Choroid plexus epithelial cell (primary cell): ENCODE measurements at regions not wholly inside any gene's neighbourhood (a gene's known extent, or its start where the extent isn't known, plus 50 kb on each side); places are given as distances from the start of the nearest gene placed in this dataset.
A peak's percentile ranks its signal among the peaks of the same experiment; 100 is the strongest.

Source experiments
- DNase-seq: peaks from one replicate; pipeline ENCODE4 v3.0.0-alpha.2; 2010; ENCODE audit warnings: low read depth
- H3K4me3 ChIP-seq: 2 replicates; pipeline ENCODE4 v1.5.1; 2011; ENCODE audit warnings: low read depth, mild to moderate bottlenecking, control low read depth, low read length, moderate library complexity
- CTCF ChIP-seq: conservative IDR thresholded peaks from 2 replicates; pipeline ENCODE4 v1.5.1; 2011; ENCODE audit warnings: low read depth, mild to moderate bottlenecking, control low read depth, inconsistent platforms, low read length, moderate library complexity

DNA sequence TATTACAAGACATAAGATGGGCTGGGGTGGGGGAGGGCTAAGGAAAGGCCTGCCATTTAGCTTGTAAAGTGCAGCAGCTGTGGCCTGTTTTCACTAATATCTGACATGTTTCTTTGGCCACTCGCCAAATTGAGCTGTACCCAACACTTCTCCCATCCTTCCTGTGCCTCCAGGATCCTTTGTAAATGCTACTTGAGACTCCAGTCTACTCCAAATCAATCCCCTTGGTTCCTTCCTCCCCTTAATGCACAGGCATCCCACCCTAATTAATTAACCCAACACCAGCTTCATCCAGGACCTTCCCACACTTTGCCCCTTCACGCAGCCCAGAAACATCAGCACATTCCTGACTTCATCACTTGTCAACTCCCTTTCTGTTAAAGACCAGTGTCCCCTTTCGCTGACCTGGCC lies 55.0 kb upstream of the TCF21 start:
- peak; percentile 41 for DNase-seq
- H3K4me3 ChIP-seq = no peak overlapping the region
- TF ChIP-seq CTCF = no peak

- no peak for TF ChIP-seq CTCF
- DNase-seq = no peak
- no peak overlapping the region for H3K4me3 ChIP-seq
Observed at GRCh38 chr6:133834472-133835170, 54.3 kb upstream of the TCF21 start.

- no peak overlapping the region for H3K4me3 ChIP-seq
- TF ChIP-seq CTCF = peak; percentile 51
- DNase-seq = peak; percentile 68
Observed at GRCh38 chr6:133835901-133836300, 53.0 kb upstream of the TCF21 start.

DNA sequence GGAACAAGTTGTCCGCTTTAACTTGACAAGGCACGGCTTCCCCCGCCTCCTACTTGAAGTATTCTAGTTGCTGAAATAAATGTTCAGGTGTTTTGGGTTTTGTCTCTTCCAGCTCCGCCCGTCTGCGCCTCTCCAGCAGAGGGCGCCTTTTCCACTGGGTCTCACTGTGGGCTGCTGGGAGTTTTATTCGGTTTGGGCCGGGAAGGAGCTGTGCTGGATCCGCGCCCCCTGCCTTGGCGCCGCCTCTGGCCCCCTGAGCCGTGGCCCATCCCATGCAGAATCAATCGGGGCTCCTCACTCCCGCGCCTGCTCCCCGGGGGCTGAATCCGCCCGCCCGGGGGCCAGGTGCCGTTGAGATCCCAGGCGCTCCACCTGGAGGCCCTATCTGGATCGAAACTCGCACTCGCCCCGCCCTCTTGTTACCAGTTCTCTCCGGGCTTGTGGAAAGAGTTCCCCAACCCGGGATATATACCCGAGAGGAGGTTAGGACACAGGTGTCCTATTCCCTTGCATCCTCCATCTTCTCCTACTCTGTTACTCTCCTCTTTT lies 51.0 kb upstream of the TCF21 start:
- DNase-seq = peak; percentile 60
- TF ChIP-seq CTCF = peak; percentile 89
- H3K4me3 ChIP-seq = peak overlapping the region; percentile 59
